ENCODE measurements at regions not wholly inside any gene's neighbourhood (a gene's known extent, or its start where the extent isn't known, plus 50 kb on each side); places are given as distances from the start of the nearest gene placed in this dataset.

DNA sequence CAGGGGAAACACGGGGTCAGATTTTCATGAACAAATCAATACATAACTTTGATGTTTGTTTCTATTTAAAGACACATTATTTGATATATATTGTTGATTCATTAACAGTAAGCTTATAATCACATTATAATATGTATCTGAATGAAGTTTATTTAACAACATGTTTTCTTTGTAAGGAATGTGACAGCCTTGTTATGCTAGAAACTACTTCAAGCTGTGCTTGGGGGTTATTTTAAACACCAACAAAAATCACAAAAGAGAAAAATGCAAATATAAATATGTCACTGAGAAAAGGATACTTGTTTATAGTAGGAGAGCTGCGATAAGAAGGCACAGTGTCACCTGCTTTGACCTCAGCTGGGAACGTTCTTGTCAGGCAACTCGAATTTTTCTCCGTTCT lies 354.6 kb upstream of the AGA start:
- Histone ChIP-seq H3K27ac (replicated peaks) (no peak overlapping the region), H3K27me3 (ENCODE audit: insufficient read depth, poor library complexity, severe bottlenecking) (no peaks in the 10 kb centered on the region), H3K4me3 (replicated peaks; ENCODE audit: insufficient read depth, low read length) (no peak overlapping the region)
- TF ChIP-seq POLR2AphosphoS5 (IDR thresholded peaks at IDR 0.05; ENCODE audit: low read depth) (no peak), SPI1 (IDR thresholded peaks at IDR 0.05; ENCODE audit: borderline replicate concordance, low read depth) (no peak), GABPA (IDR thresholded peaks at IDR 0.05; ENCODE audit: low read depth) (no peak)
- TF ChIP-seq, protein P1, sequence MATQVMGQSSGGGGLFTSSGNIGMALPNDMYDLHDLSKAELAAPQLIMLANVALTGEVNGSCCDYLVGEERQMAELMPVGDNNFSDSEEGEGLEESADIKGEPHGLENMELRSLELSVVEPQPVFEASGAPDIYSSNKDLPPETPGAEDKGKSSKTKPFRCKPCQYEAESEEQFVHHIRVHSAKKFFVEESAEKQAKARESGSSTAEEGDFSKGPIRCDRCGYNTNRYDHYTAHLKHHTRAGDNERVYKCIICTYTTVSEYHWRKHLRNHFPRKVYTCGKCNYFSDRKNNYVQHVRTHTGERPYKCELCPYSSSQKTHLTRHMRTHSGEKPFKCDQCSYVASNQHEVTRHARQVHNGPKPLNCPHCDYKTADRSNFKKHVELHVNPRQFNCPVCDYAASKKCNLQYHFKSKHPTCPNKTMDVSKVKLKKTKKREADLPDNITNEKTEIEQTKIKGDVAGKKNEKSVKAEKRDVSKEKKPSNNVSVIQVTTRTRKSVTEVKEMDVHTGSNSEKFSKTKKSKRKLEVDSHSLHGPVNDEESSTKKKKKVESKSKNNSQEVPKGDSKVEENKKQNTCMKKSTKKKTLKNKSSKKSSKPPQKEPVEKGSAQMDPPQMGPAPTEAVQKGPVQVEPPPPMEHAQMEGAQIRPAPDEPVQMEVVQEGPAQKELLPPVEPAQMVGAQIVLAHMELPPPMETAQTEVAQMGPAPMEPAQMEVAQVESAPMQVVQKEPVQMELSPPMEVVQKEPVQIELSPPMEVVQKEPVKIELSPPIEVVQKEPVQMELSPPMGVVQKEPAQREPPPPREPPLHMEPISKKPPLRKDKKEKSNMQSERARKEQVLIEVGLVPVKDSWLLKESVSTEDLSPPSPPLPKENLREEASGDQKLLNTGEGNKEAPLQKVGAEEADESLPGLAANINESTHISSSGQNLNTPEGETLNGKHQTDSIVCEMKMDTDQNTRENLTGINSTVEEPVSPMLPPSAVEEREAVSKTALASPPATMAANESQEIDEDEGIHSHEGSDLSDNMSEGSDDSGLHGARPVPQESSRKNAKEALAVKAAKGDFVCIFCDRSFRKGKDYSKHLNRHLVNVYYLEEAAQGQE (IDR thresholded peaks at IDR 0.05; ENCODE audit: insufficient replicate concordance, low read depth): no peak
- TF ChIP-seq, protein P2, sequence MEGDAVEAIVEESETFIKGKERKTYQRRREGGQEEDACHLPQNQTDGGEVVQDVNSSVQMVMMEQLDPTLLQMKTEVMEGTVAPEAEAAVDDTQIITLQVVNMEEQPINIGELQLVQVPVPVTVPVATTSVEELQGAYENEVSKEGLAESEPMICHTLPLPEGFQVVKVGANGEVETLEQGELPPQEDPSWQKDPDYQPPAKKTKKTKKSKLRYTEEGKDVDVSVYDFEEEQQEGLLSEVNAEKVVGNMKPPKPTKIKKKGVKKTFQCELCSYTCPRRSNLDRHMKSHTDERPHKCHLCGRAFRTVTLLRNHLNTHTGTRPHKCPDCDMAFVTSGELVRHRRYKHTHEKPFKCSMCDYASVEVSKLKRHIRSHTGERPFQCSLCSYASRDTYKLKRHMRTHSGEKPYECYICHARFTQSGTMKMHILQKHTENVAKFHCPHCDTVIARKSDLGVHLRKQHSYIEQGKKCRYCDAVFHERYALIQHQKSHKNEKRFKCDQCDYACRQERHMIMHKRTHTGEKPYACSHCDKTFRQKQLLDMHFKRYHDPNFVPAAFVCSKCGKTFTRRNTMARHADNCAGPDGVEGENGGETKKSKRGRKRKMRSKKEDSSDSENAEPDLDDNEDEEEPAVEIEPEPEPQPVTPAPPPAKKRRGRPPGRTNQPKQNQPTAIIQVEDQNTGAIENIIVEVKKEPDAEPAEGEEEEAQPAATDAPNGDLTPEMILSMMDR (IDR thresholded peaks at IDR 0.05; ENCODE audit: insufficient read depth, low read length): no peak
- no peak for DNase-seq (ENCODE audit: low read depth in 1 of 2, low spot score in 1 of 2)

DNA sequence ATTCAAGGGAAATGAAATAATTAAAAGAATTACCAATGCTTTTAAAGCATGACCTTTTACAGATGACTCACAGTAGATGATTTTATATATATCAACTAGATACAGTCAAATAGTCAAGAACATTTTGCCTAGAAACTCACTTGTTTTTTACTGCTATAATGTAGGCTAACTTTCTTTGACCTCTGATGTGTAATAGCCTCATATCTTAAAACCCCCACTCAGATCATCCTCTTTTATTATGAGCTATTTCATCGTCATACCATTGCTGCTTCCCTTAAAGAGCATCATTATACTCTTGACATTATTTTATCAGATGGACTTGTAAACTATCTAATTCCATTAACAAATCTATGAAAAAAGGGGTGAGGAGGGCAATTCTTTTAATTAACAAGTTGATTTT lies 355.9 kb upstream of the AGA start:
- H3K4me3 ChIP-seq (replicated peaks; ENCODE audit: insufficient read depth, low read length): no peak overlapping the region
- H3K27me3 ChIP-seq (ENCODE audit: insufficient read depth, poor library complexity, severe bottlenecking): no peaks in the 10 kb centered on the region
- no peak for TF ChIP-seq SPI1 (IDR thresholded peaks at IDR 0.05; ENCODE audit: borderline replicate concordance, low read depth)
- no peak overlapping the region for H3K27ac ChIP-seq (replicated peaks)
- no peak for DNase-seq (ENCODE audit: low read depth in 1 of 2, low spot score in 1 of 2)

DNA sequence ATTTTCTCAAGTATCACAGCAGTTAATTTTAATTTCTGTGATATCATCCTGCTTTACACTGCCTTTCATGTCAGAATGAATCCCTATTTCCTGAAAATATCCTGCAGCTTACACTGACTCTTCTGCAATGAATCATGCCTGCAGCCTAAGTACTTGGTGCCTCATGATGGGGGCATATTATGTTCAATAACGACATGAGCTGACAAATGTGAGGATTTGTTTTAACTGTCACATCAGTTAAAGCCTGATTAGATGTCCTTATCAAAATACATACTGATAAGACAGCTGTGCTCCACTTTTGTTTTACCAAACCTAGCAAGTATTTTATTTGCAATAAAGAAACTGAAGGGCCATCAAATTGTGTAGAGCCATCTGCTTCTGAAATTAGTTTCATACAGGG lies 359.9 kb upstream of the AGA start:
- no peak for DNase-seq (ENCODE audit: low read depth in 1 of 2, low spot score in 1 of 2)
- TF ChIP-seq, protein P2 (IDR thresholded peaks at IDR 0.05; ENCODE audit: insufficient read depth, low read length): no peak
- no peak for TF ChIP-seq GABPA (IDR thresholded peaks at IDR 0.05; ENCODE audit: low read depth)
- TF ChIP-seq POLR2AphosphoS5 (IDR thresholded peaks at IDR 0.05; ENCODE audit: low read depth): no peak
- TF ChIP-seq, protein P1 (IDR thresholded peaks at IDR 0.05; ENCODE audit: insufficient replicate concordance, low read depth): no peak
- TF ChIP-seq SPI1 (IDR thresholded peaks at IDR 0.05; ENCODE audit: borderline replicate concordance, low read depth): no peak
- H3K27ac ChIP-seq (replicated peaks): no peak overlapping the region
- H3K4me3 ChIP-seq (replicated peaks; ENCODE audit: insufficient read depth, low read length): no peak overlapping the region
- no peaks in the 10 kb centered on the region for H3K27me3 ChIP-seq (ENCODE audit: insufficient read depth, poor library complexity, severe bottlenecking)

DNA sequence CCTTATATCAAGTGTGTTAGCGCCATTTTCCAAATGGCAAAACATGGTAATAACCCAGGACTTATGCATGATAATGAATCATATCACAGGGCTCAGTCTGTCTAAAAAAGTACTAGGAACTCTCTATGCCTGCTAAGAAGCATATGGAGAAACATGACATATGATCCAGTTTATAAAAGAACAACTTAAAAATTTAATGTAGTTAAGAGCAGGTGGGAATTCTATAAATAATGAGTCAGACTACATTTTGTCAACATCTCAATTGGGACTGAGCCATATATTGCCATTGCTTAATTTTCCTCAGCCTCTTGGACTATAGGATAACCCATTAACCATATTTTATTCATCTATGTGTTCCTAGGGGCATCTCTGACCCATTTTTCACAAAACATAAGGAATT lies 360.4 kb upstream of the AGA start:
- Histone ChIP-seq H3K4me3 (replicated peaks; ENCODE audit: insufficient read depth, low read length) (no peak overlapping the region), H3K27me3 (ENCODE audit: insufficient read depth, poor library complexity, severe bottlenecking) (no peaks in the 10 kb centered on the region), H3K27ac (replicated peaks) (no peak overlapping the region)
- TF ChIP-seq GABPA (IDR thresholded peaks at IDR 0.05; ENCODE audit: low read depth) (no peak), POLR2AphosphoS5 (IDR thresholded peaks at IDR 0.05; ENCODE audit: low read depth) (no peak), SPI1 (IDR thresholded peaks at IDR 0.05; ENCODE audit: borderline replicate concordance, low read depth) (no peak)
- TF ChIP-seq, protein P2 (IDR thresholded peaks at IDR 0.05; ENCODE audit: insufficient read depth, low read length): no peak
- TF ChIP-seq, protein P1 (IDR thresholded peaks at IDR 0.05; ENCODE audit: insufficient replicate concordance, low read depth): no peak
- DNase-seq (ENCODE audit: low read depth in 1 of 2, low spot score in 1 of 2): no peak

Measured in HL-60 (cell line).